DND-41 (cell line): ENCODE measurements at regions not wholly inside any gene's neighbourhood (a gene's known extent, or its start where the extent isn't known, plus 50 kb on each side); places are given as distances from the start of the nearest gene placed in this dataset.

Experiments used
- ATAC-seq: fragments of 200-7000 bp; cut with Tn5 transposase; 3 replicates; pipeline ENCODE4 v1.9.1; 2021; ENCODE audit warnings: low read depth; ENCODE audit not compliant: insufficient read depth
- DNase-seq: peaks from one replicate; pipeline ENCODE4 v3.0.0-alpha.2; 2020
- H2AFZ ChIP-seq: 2 replicates; pipeline ENCODE4 v1.6.0; 2012; ENCODE audit warnings: low read depth, low read length
- H3K27ac ChIP-seq: 2 replicates; pipeline ENCODE4 v1.5.1; 2012; ENCODE audit warnings: low read length, inconsistent platforms
- H3K27me3 ChIP-seq: fragments of 200-600 bp; sonication (generic); 2 replicates; pipeline ENCODE4 v1.6.0; 2012; ENCODE audit warnings: low read length, mild to moderate bottlenecking, inconsistent platforms; ENCODE audit not compliant: insufficient read depth, poor library complexity
- H3K36me3 ChIP-seq: 2 replicates; pipeline ENCODE4 v1.5.1; 2012; ENCODE audit warnings: low read length, inconsistent platforms; ENCODE audit not compliant: insufficient read depth
- H3K4me1 ChIP-seq: 2 replicates; pipeline ENCODE4 v1.5.1; 2012; ENCODE audit warnings: mild to moderate bottlenecking, low read length; ENCODE audit not compliant: insufficient read depth
- H3K4me2 ChIP-seq: 2 replicates; pipeline ENCODE4 v1.6.0; 2012; ENCODE audit warnings: mild to moderate bottlenecking, moderate library complexity, low read length, inconsistent platforms; ENCODE audit not compliant: insufficient read depth
- H3K4me3 ChIP-seq, 2 experiments: fragments of 200-600 bp in 1 of 2; shearing (Covaris generic) in 1 of 2; 2 replicates each; pipeline ENCODE4 v1.5.1; 2012 to 2016; ENCODE audit warnings: inconsistent platforms in 2 of 2, low read length in 2 of 2, mild to moderate bottlenecking in 2 of 2, low read depth in 1 of 2, moderate library complexity in 1 of 2
- H3K79me2 ChIP-seq: 2 replicates; pipeline ENCODE4 v1.6.0; 2012; ENCODE audit warnings: low read length, inconsistent platforms; ENCODE audit not compliant: insufficient read depth
- H3K9ac ChIP-seq: 2 replicates; pipeline ENCODE4 v1.6.0; 2012; ENCODE audit warnings: low read depth, mild to moderate bottlenecking, inconsistent platforms, low read length, moderate library complexity
- H3K9me3 ChIP-seq: 2 replicates; pipeline ENCODE4 v1.5.1; 2012; ENCODE audit warnings: low read length, moderate library complexity, mild to moderate bottlenecking, inconsistent platforms; ENCODE audit not compliant: insufficient read depth, severe bottlenecking
- H4K20me1 ChIP-seq: 2 replicates; pipeline ENCODE4 v1.6.0; 2012; ENCODE audit warnings: low read length; ENCODE audit not compliant: insufficient read depth
- CTCF ChIP-seq: IDR thresholded peaks from 2 replicates; pipeline ENCODE4 v1.5.1; 2012; ENCODE audit warnings: borderline replicate concordance, low read length, moderate library complexity, mild to moderate bottlenecking; ENCODE audit not compliant: poor library complexity, severe bottlenecking; ENCODE audit errors: extremely low read depth
- EZH2 ChIP-seq: IDR thresholded peaks from 3 replicates; pipeline ENCODE4 v1.6.1; 2012; ENCODE audit warnings: borderline replicate concordance, low read depth, mild to moderate bottlenecking, moderate library complexity, low read length, inconsistent platforms; ENCODE audit not compliant: severe bottlenecking

GRCh38 chr9:31847963-31848362 is 536.5 kb upstream of the ACO1 start:
- H3K27ac ChIP-seq, result no peak overlapping the region
- H4K20me1 ChIP-seq, result no peaks in the 10 kb centered on the region
- H3K36me3 ChIP-seq, result no peaks in the 10 kb centered on the region
- no peak overlapping the region for H3K9ac ChIP-seq
- no peak for ATAC-seq
- no peak overlapping the region for H3K4me3 ChIP-seq
- no peak overlapping the region for H2AFZ ChIP-seq
- H3K27me3 ChIP-seq, result no peaks in the 10 kb centered on the region
- TF ChIP-seq EZH2, result no peak
- TF ChIP-seq CTCF, result no peak
- no peaks in the 10 kb centered on the region for H3K79me2 ChIP-seq
- H3K4me1 ChIP-seq, result no peaks in the 10 kb centered on the region
- no peak overlapping the region for H3K4me2 ChIP-seq
- no peak for DNase-seq
- no peaks in the 10 kb centered on the region for H3K9me3 ChIP-seq

DNA sequence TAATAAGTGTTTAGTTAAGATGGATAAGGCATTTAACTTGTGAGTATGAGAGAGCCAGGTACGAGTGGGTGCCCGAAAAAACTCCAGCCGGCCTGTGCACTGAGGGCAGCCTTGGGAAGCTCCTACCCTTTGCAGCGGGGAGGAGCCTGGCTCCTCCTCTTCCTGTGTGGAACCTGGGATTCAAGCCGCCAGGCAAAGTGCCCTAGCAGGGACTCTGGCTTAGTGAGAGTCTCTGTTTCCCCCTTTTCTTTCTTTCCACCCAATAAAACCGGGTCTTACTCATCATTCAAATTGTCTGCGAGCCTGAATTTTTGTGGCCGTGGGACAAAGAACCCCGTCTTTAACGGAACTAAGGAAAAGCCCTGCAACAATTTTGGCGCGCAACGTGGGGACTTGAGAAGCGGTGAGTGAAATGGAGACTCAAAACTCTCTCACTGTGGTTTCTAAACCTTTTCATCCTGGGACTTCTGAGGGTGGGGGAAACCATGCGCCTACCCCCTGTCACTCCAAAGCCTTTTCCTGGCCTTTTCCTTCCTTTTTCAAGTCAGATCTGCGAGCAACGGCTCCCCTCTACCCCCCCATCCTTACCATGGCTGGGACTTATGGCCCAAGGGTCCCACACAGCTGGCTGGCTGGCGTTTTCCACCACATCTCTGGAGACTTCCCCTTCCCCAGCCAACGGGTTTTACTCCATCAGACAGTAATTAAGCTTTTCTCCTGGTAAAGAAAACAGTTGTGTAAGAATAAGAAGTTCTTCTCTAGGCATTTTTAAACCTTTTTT is 535.7 kb upstream of the ACO1 start:
- TF ChIP-seq EZH2, result no peak
- no peak for TF ChIP-seq CTCF
- H3K27me3 ChIP-seq, result no peaks in the 10 kb centered on the region

GRCh38 chr9:31854187-31854586 is 530.3 kb upstream of the ACO1 start:
- H3K9me3 ChIP-seq, result no peaks in the 10 kb centered on the region
- H3K27ac ChIP-seq, result no peak overlapping the region
- no peaks in the 10 kb centered on the region for H4K20me1 ChIP-seq
- no peaks in the 10 kb centered on the region for H3K36me3 ChIP-seq
- H2AFZ ChIP-seq, result no peak overlapping the region
- ATAC-seq, result no peak
- H3K4me3 ChIP-seq, result no peak overlapping the region
- H3K4me2 ChIP-seq, result no peak overlapping the region
- H3K9ac ChIP-seq, result no peak overlapping the region
- no peaks in the 10 kb centered on the region for H3K27me3 ChIP-seq
- H3K79me2 ChIP-seq, result no peaks in the 10 kb centered on the region
- no peaks in the 10 kb centered on the region for H3K4me1 ChIP-seq
- TF ChIP-seq EZH2 (no peak), CTCF (no peak)
- DNase-seq, result no peak

More for the DNA sequence above, 535.7 kb upstream of the ACO1 start:
- H2AFZ ChIP-seq, result no peak overlapping the region
- no peaks in the 10 kb centered on the region for H3K4me1 ChIP-seq
- no peak for DNase-seq
- ATAC-seq, result no peak
- H3K4me3 ChIP-seq, result no peak overlapping the region
- H3K9me3 ChIP-seq, result no peaks in the 10 kb centered on the region
- H3K4me2 ChIP-seq, result no peak overlapping the region
- H3K27ac ChIP-seq, result no peak overlapping the region
- H3K9ac ChIP-seq, result no peak overlapping the region
- no peaks in the 10 kb centered on the region for H3K36me3 ChIP-seq
- H3K79me2 ChIP-seq, result no peaks in the 10 kb centered on the region
- no peaks in the 10 kb centered on the region for H4K20me1 ChIP-seq

- H2AFZ ChIP-seq, result no peak overlapping the region
- no peak for ATAC-seq
These were observed 515.6 kb upstream of the ACO1 start for GRCh38 chr9:31868830-31869229.

More at GRCh38 chr9:31868830-31869229, 515.6 kb upstream of the ACO1 start:
- H3K79me2 ChIP-seq, result no peaks in the 10 kb centered on the region
- H3K4me2 ChIP-seq, result no peak overlapping the region
- H3K36me3 ChIP-seq, result no peaks in the 10 kb centered on the region
- H3K4me1 ChIP-seq, result no peaks in the 10 kb centered on the region
- DNase-seq, result no peak
- TF ChIP-seq EZH2 (no peak), CTCF (no peak)
- H3K9me3 ChIP-seq, result no peaks in the 10 kb centered on the region
- H4K20me1 ChIP-seq, result no peaks in the 10 kb centered on the region
- H3K27me3 ChIP-seq, result no peaks in the 10 kb centered on the region
- no peak overlapping the region for H3K27ac ChIP-seq
- no peak overlapping the region for H3K4me3 ChIP-seq
- H3K9ac ChIP-seq, result no peak overlapping the region
